ENCODE measurements at regions not wholly inside any gene's neighbourhood (a gene's known extent, or its start where the extent isn't known, plus 50 kb on each side); places are given as distances from the start of the nearest gene placed in this dataset.
A peak's percentile ranks its signal among the peaks of the same experiment; 100 is the strongest.

DNA sequence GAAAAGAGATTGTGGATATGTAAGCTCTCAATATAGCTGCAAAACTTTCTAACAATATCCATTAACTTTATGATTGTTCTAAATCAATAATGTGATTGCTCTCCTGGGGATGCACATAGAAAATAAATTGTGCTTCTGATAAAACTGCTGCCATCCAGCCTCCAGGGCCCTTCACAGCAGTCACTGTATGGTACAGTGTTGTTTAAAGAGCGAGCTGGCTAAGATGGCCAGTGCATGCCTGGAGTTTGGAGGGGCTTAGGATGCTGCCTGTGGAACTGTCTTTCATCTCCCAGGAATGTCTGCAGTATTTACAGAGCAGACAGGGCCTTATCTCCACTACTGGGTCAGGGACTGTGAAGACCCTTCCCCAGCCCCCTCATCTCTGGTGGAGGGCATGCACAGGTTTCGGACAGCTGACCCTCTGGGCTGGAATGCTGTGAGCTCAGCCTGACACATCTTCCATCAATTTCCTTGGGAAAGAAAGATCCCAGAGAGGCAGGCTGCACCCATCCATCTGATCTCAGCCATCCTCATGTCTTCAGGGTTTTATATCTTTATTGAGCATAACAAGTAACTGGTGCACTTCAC is 137.0 kb downstream of the PLPP3 start:
- Histone ChIP-seq H3K36me3 (ENCODE audit: control insufficient read depth in 1 of 2, insufficient read depth in 2 of 2, low read depth in 1 of 2, low read length in 2 of 2) (no peaks in the 10 kb centered on the region), H3K4me1 (ENCODE audit: control insufficient read depth, insufficient read depth, low read depth, low read length) (no peaks in the 10 kb centered on the region), H2BK12ac (ENCODE audit: low read length in 2 of 2) (no peak overlapping the region), H3K4me3 (ENCODE audit: insufficient read depth in 1 of 2, low read depth in 1 of 2, low read length in 2 of 2) (no peak overlapping the region), H3K27me3 (ENCODE audit: control insufficient read depth in 1 of 2, insufficient read depth in 1 of 2, low read length in 2 of 2) (peaks cover 0 to 13% of the 10 kb centered on the region in 2 experiments), H3K79me1 (replicated peaks; ENCODE audit: low read length, poor library complexity, severe bottlenecking) (no peaks in the 10 kb centered on the region), H3K27ac (ENCODE audit: low read length, poor library complexity, severe bottlenecking) (no peak overlapping the region), H3K4me2 (ENCODE audit: low read length, poor library complexity, severe bottlenecking) (no peak overlapping the region), H4K8ac (ENCODE audit: low read length) (peak overlapping the region; percentile 10), H3K9me3 (ENCODE audit: control insufficient read depth, low read length) (no peaks in the 10 kb centered on the region), H2AFZ (ENCODE audit: low read depth, low read length) (no peak overlapping the region), H3K9ac (ENCODE audit: low read length) (no peak overlapping the region), H4K91ac (ENCODE audit: low read length) (peak overlapping the region; percentile 8), H2BK5ac (ENCODE audit: low read depth, low read length, poor library complexity, severe bottlenecking) (no peak overlapping the region), H3K4ac (ENCODE audit: low read depth in 1 of 2, low read length in 2 of 2) (no peak overlapping the region), H2AK5ac (ENCODE audit: low read length, severe bottlenecking) (no peak overlapping the region), H2BK120ac (ENCODE audit: low read depth, low read length) (no peak overlapping the region), H3K18ac (ENCODE audit: low read depth in 1 of 2, low read length in 2 of 2) (no peak overlapping the region), H3K23ac (ENCODE audit: low read length in 2 of 2) (no peak overlapping the region), H3K14ac (ENCODE audit: low read length in 2 of 2) (no peak overlapping the region), H2BK15ac (ENCODE audit: low read depth, poor library complexity, severe bottlenecking) (peak overlapping the region; percentile 19)
- 81% methylated on average over 2 of the region's 2 CpGs for WGBS
- no peak for DNase-seq

DNA sequence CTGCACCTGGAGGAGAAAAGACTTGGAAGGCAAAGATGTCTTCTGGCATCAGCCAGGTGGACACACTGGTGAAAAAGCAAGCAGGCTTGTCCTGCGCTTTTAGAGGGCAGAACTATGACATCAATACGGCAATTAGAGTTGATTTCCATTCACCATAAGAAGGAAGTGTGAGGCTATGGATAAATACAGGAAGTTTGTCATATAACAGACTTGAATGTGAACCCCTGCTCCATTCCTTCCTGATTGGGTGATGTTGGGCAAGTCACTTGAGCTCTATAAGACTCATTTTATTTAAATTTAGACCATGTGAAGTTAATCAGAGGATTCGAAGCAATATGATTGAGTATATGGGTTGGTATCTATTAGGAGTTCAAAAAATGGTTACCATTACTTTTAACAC is 137.8 kb downstream of the PLPP3 start:
- H3K79me1 ChIP-seq (replicated peaks; ENCODE audit: low read length, poor library complexity, severe bottlenecking): no peaks in the 10 kb centered on the region
- peaks cover 0 to 8% of the 10 kb centered on the region in 2 experiments for H3K27me3 ChIP-seq (ENCODE audit: control insufficient read depth in 1 of 2, insufficient read depth in 1 of 2, low read length in 2 of 2)
- H2AK5ac ChIP-seq (ENCODE audit: low read length, severe bottlenecking): no peak overlapping the region
- 96% methylated on average over 2 of the region's 3 CpGs for WGBS
- H2AFZ ChIP-seq (ENCODE audit: low read depth, low read length): no peak overlapping the region
- H3K27ac ChIP-seq (ENCODE audit: low read length, poor library complexity, severe bottlenecking): no peak overlapping the region
- no peak overlapping the region for H4K91ac ChIP-seq (ENCODE audit: low read length)
- no peak overlapping the region for H2BK5ac ChIP-seq (ENCODE audit: low read depth, low read length, poor library complexity, severe bottlenecking)
- H3K4me3 ChIP-seq (ENCODE audit: insufficient read depth in 1 of 2, low read depth in 1 of 2, low read length in 2 of 2): no peak overlapping the region
- H2BK12ac ChIP-seq (ENCODE audit: low read length in 2 of 2): no peak overlapping the region
- H3K4ac ChIP-seq (ENCODE audit: low read depth in 1 of 2, low read length in 2 of 2): no peak overlapping the region
- H3K9ac ChIP-seq (ENCODE audit: low read length): no peak overlapping the region
- H3K23ac ChIP-seq (ENCODE audit: low read length in 2 of 2): no peak overlapping the region
- no peak overlapping the region for H2BK120ac ChIP-seq (ENCODE audit: low read depth, low read length)
- no peak overlapping the region for H3K4me2 ChIP-seq (ENCODE audit: low read length, poor library complexity, severe bottlenecking)
- H3K14ac ChIP-seq (ENCODE audit: low read length in 2 of 2): no peak overlapping the region
- no peak overlapping the region for H3K18ac ChIP-seq (ENCODE audit: low read depth in 1 of 2, low read length in 2 of 2)
- no peaks in the 10 kb centered on the region for H3K4me1 ChIP-seq (ENCODE audit: control insufficient read depth, insufficient read depth, low read depth, low read length)
- H2BK15ac ChIP-seq (ENCODE audit: low read depth, poor library complexity, severe bottlenecking): no peak overlapping the region
- H3K9me3 ChIP-seq (ENCODE audit: control insufficient read depth, low read length): no peaks in the 10 kb centered on the region
- DNase-seq: no peak
- peak overlapping the region; percentile 10 for H4K8ac ChIP-seq (ENCODE audit: low read length)
- H3K36me3 ChIP-seq (ENCODE audit: control insufficient read depth in 1 of 2, insufficient read depth in 2 of 2, low read depth in 1 of 2, low read length in 2 of 2): no peaks in the 10 kb centered on the region

DNA sequence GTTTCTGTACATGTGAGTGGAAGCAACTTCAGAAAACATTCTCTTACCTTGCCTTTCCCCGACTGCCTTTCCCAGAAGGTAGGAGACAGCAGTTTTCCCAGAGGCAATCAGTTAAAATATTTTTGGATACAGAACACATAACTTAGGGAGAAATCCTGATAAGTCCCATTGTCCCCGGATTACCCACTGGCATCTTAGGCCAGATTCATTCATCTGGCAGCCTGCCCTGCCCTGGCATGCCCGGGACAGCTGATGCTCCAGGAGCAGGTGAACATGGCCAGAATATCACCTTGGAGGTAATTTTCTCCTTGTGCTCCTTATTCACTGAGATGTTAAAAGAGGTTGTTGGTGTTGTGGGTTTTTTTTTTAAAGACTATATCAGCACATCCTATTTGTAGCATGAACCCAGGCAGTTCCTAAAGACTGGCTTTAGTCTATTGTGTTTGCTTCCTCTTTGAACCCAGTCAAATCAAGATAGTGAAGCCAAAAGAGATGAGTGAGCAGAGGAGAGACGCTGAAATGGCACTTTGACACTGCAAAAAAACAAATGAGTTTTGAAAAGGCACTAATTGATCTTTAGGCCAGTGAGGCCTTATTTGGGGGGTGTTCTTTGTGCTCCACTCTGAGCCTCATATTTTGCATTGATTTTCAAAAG is 139.6 kb downstream of the PLPP3 start:
- H3K4me1 ChIP-seq (ENCODE audit: control insufficient read depth, insufficient read depth, low read depth, low read length): no peaks in the 10 kb centered on the region
- H3K4ac ChIP-seq (ENCODE audit: low read depth in 1 of 2, low read length in 2 of 2): no peak overlapping the region
- DNase-seq: no peak
- H3K14ac ChIP-seq (ENCODE audit: low read length in 2 of 2): no peak overlapping the region
- H3K23ac ChIP-seq (ENCODE audit: low read length in 2 of 2): no peak overlapping the region
- no peak overlapping the region for H3K18ac ChIP-seq (ENCODE audit: low read depth in 1 of 2, low read length in 2 of 2)
- no peak overlapping the region for H3K4me2 ChIP-seq (ENCODE audit: low read length, poor library complexity, severe bottlenecking)
- H3K9ac ChIP-seq (ENCODE audit: low read length): no peak overlapping the region
- no peak overlapping the region for H2BK5ac ChIP-seq (ENCODE audit: low read depth, low read length, poor library complexity, severe bottlenecking)
- peaks cover 0 to 8% of the 10 kb centered on the region in 2 experiments for H3K27me3 ChIP-seq (ENCODE audit: control insufficient read depth in 1 of 2, insufficient read depth in 1 of 2, low read length in 2 of 2)
- no peak overlapping the region for H2BK12ac ChIP-seq (ENCODE audit: low read length in 2 of 2)
- no peak overlapping the region for H2AFZ ChIP-seq (ENCODE audit: low read depth, low read length)
- H3K79me1 ChIP-seq (replicated peaks; ENCODE audit: low read length, poor library complexity, severe bottlenecking): no peaks in the 10 kb centered on the region
- no peak overlapping the region for H4K91ac ChIP-seq (ENCODE audit: low read length)
- H3K27ac ChIP-seq (ENCODE audit: low read length, poor library complexity, severe bottlenecking): no peak overlapping the region
- no peaks in the 10 kb centered on the region for H3K9me3 ChIP-seq (ENCODE audit: control insufficient read depth, low read length)
- H4K8ac ChIP-seq (ENCODE audit: low read length): no peak overlapping the region
- 90% methylated on average over 4 of the region's 4 CpGs for WGBS
- H2AK5ac ChIP-seq (ENCODE audit: low read length, severe bottlenecking): no peak overlapping the region
- no peak overlapping the region for H2BK15ac ChIP-seq (ENCODE audit: low read depth, poor library complexity, severe bottlenecking)
- H3K36me3 ChIP-seq (ENCODE audit: control insufficient read depth in 1 of 2, insufficient read depth in 2 of 2, low read depth in 1 of 2, low read length in 2 of 2): no peaks in the 10 kb centered on the region
- H3K4me3 ChIP-seq (ENCODE audit: insufficient read depth in 1 of 2, low read depth in 1 of 2, low read length in 2 of 2): no peak overlapping the region
- no peak overlapping the region for H2BK120ac ChIP-seq (ENCODE audit: low read depth, low read length)

DNA sequence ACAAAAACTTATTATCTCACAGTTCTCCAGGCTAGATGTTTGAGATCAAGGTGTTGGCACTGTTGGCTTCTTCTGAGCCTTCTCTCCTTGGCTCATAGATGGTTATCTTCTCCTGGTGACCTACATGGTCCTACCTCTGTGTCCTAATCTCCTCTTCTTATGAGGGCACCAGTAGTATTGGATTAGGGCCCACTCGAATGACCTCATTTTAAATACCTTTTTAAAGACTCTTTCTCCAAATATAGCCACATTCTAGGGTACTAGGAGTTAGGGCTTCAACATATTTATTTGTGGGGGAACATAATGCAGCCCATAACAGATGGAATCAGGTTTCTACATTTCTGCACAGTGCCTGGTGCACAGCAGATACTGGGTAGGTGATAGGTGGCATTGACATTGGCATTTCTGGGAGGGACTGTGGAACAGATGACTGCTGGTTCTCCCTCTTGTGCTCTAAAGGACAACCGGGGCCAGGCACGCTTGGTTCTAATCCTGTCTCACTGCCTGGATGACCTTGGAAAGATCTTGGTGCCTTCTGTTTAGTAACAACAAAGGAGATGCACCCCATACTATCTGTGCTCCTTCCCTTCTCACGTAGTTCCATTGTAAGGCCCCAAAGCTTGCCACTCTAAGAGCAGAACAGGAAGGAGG is 140.3 kb downstream of the PLPP3 start:
- Histone ChIP-seq H2AK5ac (ENCODE audit: low read length, severe bottlenecking) (no peak overlapping the region), H3K27me3 (ENCODE audit: control insufficient read depth in 1 of 2, insufficient read depth in 1 of 2, low read length in 2 of 2) (peaks cover 0 to 5% of the 10 kb centered on the region in 2 experiments), H3K27ac (ENCODE audit: low read length, poor library complexity, severe bottlenecking) (no peak overlapping the region), H3K4ac (ENCODE audit: low read depth in 1 of 2, low read length in 2 of 2) (no peak overlapping the region), H3K14ac (ENCODE audit: low read length in 2 of 2) (no peak overlapping the region), H2BK120ac (ENCODE audit: low read depth, low read length) (no peak overlapping the region), H3K36me3 (ENCODE audit: control insufficient read depth in 1 of 2, insufficient read depth in 2 of 2, low read depth in 1 of 2, low read length in 2 of 2) (no peaks in the 10 kb centered on the region), H2AFZ (ENCODE audit: low read depth, low read length) (no peak overlapping the region), H3K9me3 (ENCODE audit: control insufficient read depth, low read length) (no peaks in the 10 kb centered on the region), H2BK5ac (ENCODE audit: low read depth, low read length, poor library complexity, severe bottlenecking) (no peak overlapping the region), H3K79me1 (replicated peaks; ENCODE audit: low read length, poor library complexity, severe bottlenecking) (no peaks in the 10 kb centered on the region), H3K23ac (ENCODE audit: low read length in 2 of 2) (no peak overlapping the region), H2BK12ac (ENCODE audit: low read length in 2 of 2) (no peak overlapping the region), H3K4me3 (ENCODE audit: insufficient read depth in 1 of 2, low read depth in 1 of 2, low read length in 2 of 2) (no peak overlapping the region), H4K91ac (ENCODE audit: low read length) (no peak overlapping the region), H4K8ac (ENCODE audit: low read length) (no peak overlapping the region), H3K18ac (ENCODE audit: low read depth in 1 of 2, low read length in 2 of 2) (no peak overlapping the region), H3K4me1 (ENCODE audit: control insufficient read depth, insufficient read depth, low read depth, low read length) (no peaks in the 10 kb centered on the region), H2BK15ac (ENCODE audit: low read depth, poor library complexity, severe bottlenecking) (no peak overlapping the region), H3K4me2 (ENCODE audit: low read length, poor library complexity, severe bottlenecking) (no peak overlapping the region), H3K9ac (ENCODE audit: low read length) (no peak overlapping the region)
- no peak for DNase-seq
- 89% methylated on average over 2 of the region's 4 CpGs for WGBS
